H1 (cell line): ENCODE measurements at regions not wholly inside any gene's neighbourhood (a gene's known extent, or its start where the extent isn't known, plus 50 kb on each side); places are given as distances from the start of the nearest gene placed in this dataset.

Source experiments
- CTCF ChIA-PET: fragments of 300-600 bp; sonication (Branson Sonifier 250); formaldehyde crosslinking; loops from one replicate; lab custom pipeline; 2021; ENCODE audit not compliant: partially characterized antibody; lab: Charles Lee
- POLR2A ChIA-PET: fragments of 300-600 bp; sonication (Branson Sonifier 250); formaldehyde crosslinking; loops from one replicate; lab custom pipeline; 2021; ENCODE audit warnings: inconsistent platforms; ENCODE audit not compliant: partially characterized antibody; lab: Charles Lee
- DNase-seq, 2 experiments: peaks; one replicate each; pipeline versions ENCODE4 v3.0.0 to v3.0.0-alpha.2; 2010 to 2022; ENCODE audit warnings: low spot score in 2 of 2, low read depth in 1 of 2, mixed read lengths in 1 of 2
- FAIRE-seq: peaks from 2 replicates; lab custom pipeline; 2011; peaks lifted over from hg19 to GRCh38; lab: Jason Lieb, UNC
- H2AFZ ChIP-seq: 2 replicates; pipeline ENCODE4 v1.8.1; 2012; ENCODE audit warnings: low read length, inconsistent platforms
- H2AK5ac ChIP-seq: 2 replicates; pipeline ENCODE4 v1.6.1; 2013; ENCODE audit warnings: low read depth, low read length
- H2BK120ac ChIP-seq: replicated peaks from 2 replicates; pipeline ENCODE3; 2013; ENCODE audit warnings: low read depth, low read length, inconsistent platforms
- H2BK12ac ChIP-seq: 2 replicates; pipeline ENCODE4 v1.6.1; 2013; ENCODE audit warnings: low read depth, low read length
- H2BK15ac ChIP-seq: 2 replicates; pipeline ENCODE4 v1.6.1; 2013; ENCODE audit warnings: low read length
- H2BK20ac ChIP-seq: 2 replicates; pipeline ENCODE4 v1.6.1; 2013; ENCODE audit warnings: low read length
- H2BK5ac ChIP-seq: 2 replicates; pipeline ENCODE4 v1.6.1; 2013; ENCODE audit warnings: low read depth, low read length
- H3K14ac ChIP-seq: 2 replicates; pipeline ENCODE4 v1.6.1; 2013; ENCODE audit warnings: inconsistent platforms; ENCODE audit not compliant: insufficient read length
- H3K18ac ChIP-seq: 2 replicates; pipeline ENCODE4 v1.6.1; 2013; ENCODE audit warnings: low read length; ENCODE audit errors: extremely low read depth
- H3K23ac ChIP-seq: 2 replicates; pipeline ENCODE4 v1.6.1; 2013; ENCODE audit warnings: inconsistent platforms; ENCODE audit not compliant: insufficient read length
- H3K23me2 ChIP-seq: 2 replicates; pipeline ENCODE4 v1.6.1; 2013; ENCODE audit warnings: low read depth, low read length
- H3K27ac ChIP-seq: 2 replicates; pipeline ENCODE4 v1.6.1; 2011; ENCODE audit warnings: low read depth, low read length, inconsistent platforms
- H3K27me3 ChIP-seq, 4 experiments: replicated peaks in 1 of 4; 1 replicate in 1 of 4; 2 replicates in 3 of 4; pipeline versions ENCODE4 v1.6.1 to v1.8.1; 2011 to 2013; ENCODE audit warnings: low read length in 3 of 4, mild to moderate bottlenecking in 3 of 4, inconsistent platforms in 2 of 4, mixed read lengths in 2 of 4, moderate library complexity in 1 of 4; ENCODE audit not compliant: control insufficient read depth in 3 of 4, insufficient read depth in 3 of 4; ENCODE audit errors: extremely low read depth in 1 of 4
- H3K36me3 ChIP-seq, 4 experiments: 2 replicates each; pipeline versions ENCODE4 v1.6.1 to v1.8.1; 2011 to 2013; ENCODE audit warnings: mild to moderate bottlenecking in 4 of 4, low read length in 3 of 4, moderate library complexity in 2 of 4, control low read depth in 1 of 4, inconsistent platforms in 1 of 4; ENCODE audit not compliant: insufficient read depth in 4 of 4, control insufficient read depth in 2 of 4
- H3K4ac ChIP-seq: replicated peaks from 2 replicates; pipeline ENCODE3; 2013; ENCODE audit warnings: low read length, low read depth, mixed read lengths, inconsistent platforms; ENCODE audit not compliant: insufficient read length
- H3K4me1 ChIP-seq, 4 experiments: replicated peaks in 1 of 4; 1 replicate in 1 of 4; 2 replicates in 3 of 4; pipeline versions ENCODE4 v1.6.1 to v1.8.1; 2011 to 2013; ENCODE audit warnings: low read length in 3 of 4, inconsistent platforms in 2 of 4, mixed read lengths in 1 of 4; ENCODE audit not compliant: insufficient read depth in 4 of 4, control insufficient read depth in 3 of 4
- H3K4me2 ChIP-seq, 2 experiments: 2 replicates each; pipeline versions ENCODE4 v1.6.1 to v1.8.1; 2011 to 2013; ENCODE audit warnings: low read depth in 2 of 2, low read length in 2 of 2, control low read depth in 1 of 2, inconsistent platforms in 1 of 2, mild to moderate bottlenecking in 1 of 2; ENCODE audit not compliant: insufficient read depth in 1 of 2
- H3K4me3 ChIP-seq, 4 experiments: fragments of 200-600, 300-600 bp in 1 of 4; sonication (generic), shearing (Covaris generic), sonication (Bioruptor Twin) in 1 of 4; 2 replicates each; pipeline versions ENCODE4 v1.5.1 to v1.8.1; 2011 to 2016; ENCODE audit warnings: low read length in 4 of 4, low read depth in 3 of 4, control low read depth in 2 of 4, inconsistent platforms in 2 of 4, mild to moderate bottlenecking in 2 of 4, mixed read lengths in 1 of 4, moderate library complexity in 1 of 4; ENCODE audit not compliant: insufficient read depth in 2 of 4; ENCODE audit errors: extremely low read depth in 1 of 4
- H3K56ac ChIP-seq: replicated peaks from 2 replicates; pipeline ENCODE3; 2013; ENCODE audit warnings: low read depth, mild to moderate bottlenecking, mixed read lengths, low read length, inconsistent platforms; ENCODE audit not compliant: insufficient read length
- H3K79me1 ChIP-seq: 2 replicates; pipeline ENCODE4 v1.6.1; 2013; ENCODE audit warnings: low read depth, low read length, control low read depth
- H3K79me2 ChIP-seq, 2 experiments: 2 replicates each; pipeline versions ENCODE4 v1.6.1 to v1.8.1; 2012 to 2013; ENCODE audit warnings: low read length in 2 of 2, mild to moderate bottlenecking in 2 of 2, inconsistent platforms in 1 of 2; ENCODE audit not compliant: insufficient read depth in 2 of 2, control insufficient read depth in 1 of 2
- H3K9ac ChIP-seq, 4 experiments: replicated peaks in 1 of 4; 1 replicate in 1 of 4; 2 replicates in 3 of 4; pipeline versions ENCODE4 v1.6.1 to v1.8.1; 2011 to 2013; ENCODE audit warnings: low read depth in 3 of 4, low read length in 3 of 4, control low read depth in 2 of 4, mild to moderate bottlenecking in 2 of 4, moderate library complexity in 2 of 4, inconsistent platforms in 1 of 4; ENCODE audit errors: extremely low read depth in 1 of 4
- H3K9me3 ChIP-seq, 2 experiments: 2 replicates each; pipeline versions ENCODE4 v1.6.1 to v1.8.1; 2012 to 2013; ENCODE audit warnings: mild to moderate bottlenecking in 2 of 2, moderate library complexity in 2 of 2, control low read depth in 1 of 2, inconsistent platforms in 1 of 2, low read depth in 1 of 2, low read length in 1 of 2, mixed read lengths in 1 of 2; ENCODE audit not compliant: insufficient read depth in 2 of 2
- H4K20me1 ChIP-seq, 2 experiments: replicated peaks in 1 of 2; 2 replicates each; pipeline versions ENCODE3 to v1.8.1; 2011 to 2013; ENCODE audit warnings: inconsistent platforms in 2 of 2, low read length in 2 of 2, mild to moderate bottlenecking in 1 of 2; ENCODE audit not compliant: insufficient read depth in 2 of 2, control insufficient read depth in 1 of 2
- H4K5ac ChIP-seq: 2 replicates; pipeline ENCODE4 v1.6.1; 2013; ENCODE audit warnings: low read length, low read depth, mixed read lengths, inconsistent platforms; ENCODE audit not compliant: insufficient read length
- H4K8ac ChIP-seq: 2 replicates; pipeline ENCODE4 v1.8.0; 2013; ENCODE audit warnings: mild to moderate bottlenecking, moderate library complexity, low read length, inconsistent platforms; ENCODE audit not compliant: insufficient read depth; ENCODE audit errors: extremely low read depth
- H4K91ac ChIP-seq: replicated peaks from 2 replicates; pipeline ENCODE3; 2013; ENCODE audit warnings: low read length, mixed read lengths, inconsistent platforms; ENCODE audit not compliant: insufficient read length
- BACH1 ChIP-seq: IDR thresholded peaks from 2 replicates; pipeline ENCODE4 v1.6.1; 2012; ENCODE audit warnings: low read length, improper control_type of control experiment
- CHD2 ChIP-seq: IDR thresholded peaks from 2 replicates; pipeline ENCODE4 v1.6.1; 2012; ENCODE audit warnings: low read length, improper control_type of control experiment
- GTF2F1 ChIP-seq: IDR thresholded peaks from 2 replicates; pipeline ENCODE4 v1.6.1; 2012; ENCODE audit warnings: low read depth, low read length, improper control_type of control experiment, borderline replicate concordance
- JUND ChIP-seq: IDR thresholded peaks from 2 replicates; pipeline ENCODE4 v1.6.1; 2011; ENCODE audit warnings: mild to moderate bottlenecking, improper control_type of control experiment, low read length
- MAFK ChIP-seq: IDR thresholded peaks from 2 replicates; pipeline ENCODE4 v1.6.1; 2012; ENCODE audit warnings: low read depth, mild to moderate bottlenecking, improper control_type of control experiment, low read length
- RNF2 ChIP-seq: fragments of 200-900, 300-1000 bp; sonication (generic); IDR thresholded peaks from 2 replicates; pipeline ENCODE4 v1.7.1; 2016; ENCODE audit warnings: borderline replicate concordance, low read depth, mild to moderate bottlenecking, antibody characterized with exemption, low read length; ENCODE audit not compliant: poor library complexity, severe bottlenecking; ENCODE audit errors: missing control alignments
- RXRA ChIP-seq: IDR thresholded peaks from 2 replicates; pipeline ENCODE4 v1.6.1; 2011; ENCODE audit warnings: low read depth, mild to moderate bottlenecking, low read length, moderate library complexity; ENCODE audit not compliant: insufficient read depth
- SIN3A ChIP-seq, 2 experiments: IDR thresholded peaks in 1 of 2; conservative IDR thresholded peaks in 1 of 2; 2 replicates each; pipeline ENCODE4 v1.6.1; 2011 to 2012; ENCODE audit warnings: low read length in 2 of 2, improper control_type of control experiment in 1 of 2, low read depth in 1 of 2, mild to moderate bottlenecking in 1 of 2
- TAF7 ChIP-seq: optimal IDR thresholded peaks from 2 replicates; pipeline ENCODE3; 2011; ENCODE audit warnings: low read depth, mild to moderate bottlenecking, inconsistent platforms, low read length, moderate library complexity, borderline replicate concordance
- WGBS, 2 experiments: shearing (Covaris generic) in 1 of 2; methylation state at CpG; one replicate each; pipeline versions ENCODE4 v1.1.6 to v1.1.7; 2013 to 2015; ENCODE audit warnings: low lambda C conversion rate in 2 of 2, mixed read lengths in 2 of 2, inconsistent platforms in 1 of 2, low coverage in 1 of 2, missing lambda C conversion rate in 1 of 2; ENCODE audit not compliant: insufficient replicate concordance in 2 of 2, insufficient coverage in 1 of 2, insufficient read length in 1 of 2; ENCODE audit errors: extremely low coverage in 1 of 2, missing lambda C conversion rate in 1 of 2; 5-methylcytosine and 5-hydroxymethylcytosine counted together
- TF ChIP-seq, protein P1 (sequence below): IDR thresholded peaks from 2 replicates; pipeline ENCODE4 v1.6.1; 2012; ENCODE audit warnings: low read length, inconsistent platforms
- TF ChIP-seq, protein P2 (sequence below): IDR thresholded peaks from 2 replicates; pipeline ENCODE4 v1.6.1; 2012; ENCODE audit warnings: inconsistent platforms

DNA sequence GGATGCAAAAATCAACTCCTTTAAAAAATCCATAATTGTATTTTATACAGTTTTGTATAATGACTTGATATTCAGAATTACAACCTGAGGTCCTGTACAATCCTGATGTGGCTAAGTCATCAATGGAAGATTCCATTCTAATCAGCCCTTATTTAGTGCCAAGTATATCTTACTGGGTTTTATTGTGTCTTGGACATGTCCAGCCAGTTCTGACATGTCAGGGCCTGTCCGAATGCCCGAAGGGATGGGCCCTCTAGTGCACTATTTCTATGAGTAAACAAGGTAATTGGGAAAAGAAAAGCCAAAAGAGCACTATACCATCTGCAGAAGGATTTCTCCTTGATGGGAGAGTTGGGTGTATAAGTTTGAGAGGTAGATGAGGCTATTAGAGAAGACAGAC lies 412.9 kb downstream of the METTL15 start:
- Histone ChIP-seq H3K79me2 (no peaks in the 10 kb centered on the region), H2BK20ac (no peak overlapping the region), H3K23ac (no peak overlapping the region), H4K91ac (no peak overlapping the region), H3K4me3 (no peak overlapping the region), H2AFZ (no peak overlapping the region), H3K4me1 (no peaks in the 10 kb centered on the region), H2BK120ac (no peak overlapping the region), H3K9ac (no peak overlapping the region), H3K18ac (no peak overlapping the region), H3K56ac (no peak overlapping the region), H4K5ac (no peak overlapping the region), H4K20me1 (no peaks in the 10 kb centered on the region), H3K9me3 (peaks cover 1 to 10% of the 10 kb centered on the region in 2 experiments; a peak in 3 of 4 replicates), H3K4me2 (no peak overlapping the region), H3K36me3 (no peaks in the 10 kb centered on the region; a peak in 1 of 8 replicates), H4K8ac (no peak overlapping the region), H3K79me1 (no peaks in the 10 kb centered on the region), H2BK12ac (no peak overlapping the region), H3K14ac (no peak overlapping the region), H3K23me2 (no peaks in the 10 kb centered on the region), H2BK5ac (peak overlapping the region; percentile 71; the same call in 1 of the 2 replicates), H3K27me3 (no peaks in the 10 kb centered on the region), H2AK5ac (no peak overlapping the region), H2BK15ac (no peak overlapping the region), H3K4ac (no peak overlapping the region), H3K27ac (no peak overlapping the region)
- FAIRE-seq: no peak
- WGBS, 2 experiments: 97% methylated on average over 2 of the region's 2 CpGs; no CpG with 5 or more reads in 1 of the 2 experiments
- CTCF ChIA-PET: interaction anchor here (1.8 kb wide), 1 partner anchor 10 kb away, joined by 5 read pairs; no protein-coding TSS in a partner anchor
- TF ChIP-seq RXRA (no peak), RNF2 (no peak), BACH1 (no peak), TAF7 (no peak), SIN3A (conservative IDR thresholded peaks at IDR 0.05 in 1 of 2, IDR thresholded peaks at IDR 0.05 in 1 of 2; ENCODE audit: low read depth in 1 of 2, low read length in 2 of 2) (no peak), GTF2F1 (no peak), JUND (no peak), MAFK (no peak), CHD2 (no peak)
- TF ChIP-seq, protein P1, sequence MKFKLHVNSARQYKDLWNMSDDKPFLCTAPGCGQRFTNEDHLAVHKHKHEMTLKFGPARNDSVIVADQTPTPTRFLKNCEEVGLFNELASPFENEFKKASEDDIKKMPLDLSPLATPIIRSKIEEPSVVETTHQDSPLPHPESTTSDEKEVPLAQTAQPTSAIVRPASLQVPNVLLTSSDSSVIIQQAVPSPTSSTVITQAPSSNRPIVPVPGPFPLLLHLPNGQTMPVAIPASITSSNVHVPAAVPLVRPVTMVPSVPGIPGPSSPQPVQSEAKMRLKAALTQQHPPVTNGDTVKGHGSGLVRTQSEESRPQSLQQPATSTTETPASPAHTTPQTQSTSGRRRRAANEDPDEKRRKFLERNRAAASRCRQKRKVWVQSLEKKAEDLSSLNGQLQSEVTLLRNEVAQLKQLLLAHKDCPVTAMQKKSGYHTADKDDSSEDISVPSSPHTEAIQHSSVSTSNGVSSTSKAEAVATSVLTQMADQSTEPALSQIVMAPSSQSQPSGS: no peak
- TF ChIP-seq, protein P2, sequence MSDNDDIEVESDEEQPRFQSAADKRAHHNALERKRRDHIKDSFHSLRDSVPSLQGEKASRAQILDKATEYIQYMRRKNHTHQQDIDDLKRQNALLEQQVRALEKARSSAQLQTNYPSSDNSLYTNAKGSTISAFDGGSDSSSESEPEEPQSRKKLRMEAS: no peak
- DNase-seq: no peak
- POLR2A ChIA-PET: no interaction called here
